Spleen (tissue), 7 donors: ENCODE measurements at regions not wholly inside any gene's neighbourhood (a gene's known extent, or its start where the extent isn't known, plus 50 kb on each side); places are given as distances from the start of the nearest gene placed in this dataset.

Experiments used
- CTCF ChIP-seq, 11 experiments: fragments of 200-600 bp in 7 of 11; fragments of 450-650 bp in 4 of 11; sonication (generic) in 4 of 11; IDR thresholded peaks in 8 of 11; conservative IDR thresholded peaks in 3 of 11; 1 replicate in 7 of 11; 2 replicates in 4 of 11; pipeline versions ENCODE4 v1.4.0 to v1.8.0; 2016 to 2021; ENCODE audit warnings: antibody characterized with exemption in 11 of 11, inconsistent platforms in 4 of 11, mild to moderate bottlenecking in 1 of 11
- POLR2A ChIP-seq, 3 donors: fragments of 450-650 bp; IDR thresholded peaks; one replicate each; pipeline ENCODE4 v1.5.1; 2017; ENCODE audit warnings: antibody characterized with exemption in 3 of 3, mild to moderate bottlenecking in 1 of 3
- POLR2AphosphoS5 ChIP-seq, 3 donors: sonication (generic); formaldehyde crosslinking; IDR thresholded peaks; one replicate each; pipeline ENCODE4 v1.5.1; 2017; ENCODE audit warnings: antibody characterized with exemption in 3 of 3
- donor health status: DM: no; HTN: no; CAD: no; lungs with moderate emphysema.
- donor health status: DM: no; HTN: no; CAD: no.
- donor health status: DM: no; HTN: no; CAD: no.

GRCh38 chr10:30190577-30191552 is 131.5 kb upstream of the JCAD start:
- TF ChIP-seq CTCF (IDR thresholded peaks at IDR 0.05 in 8 of 11, conservative IDR thresholded peaks at IDR 0.05 in 3 of 11) = no peak
- no peak for TF ChIP-seq POLR2A (IDR thresholded peaks at IDR 0.05)
- TF ChIP-seq POLR2AphosphoS5 (IDR thresholded peaks at IDR 0.05) = no peak
